GM12878 (cell line): ENCODE measurements at regions not wholly inside any gene's neighbourhood (a gene's known extent, or its start where the extent isn't known, plus 50 kb on each side); places are given as distances from the start of the nearest gene placed in this dataset.

ENCODE experiments used
- BCL3 ChIP-seq: IDR thresholded peaks from 2 replicates; pipeline ENCODE4 v1.6.1; 2011; ENCODE audit warnings: borderline replicate concordance, low read depth, mild to moderate bottlenecking, moderate library complexity, low read length; ENCODE audit not compliant: insufficient read depth, poor library complexity, severe bottlenecking
- CHD2 ChIP-seq: IDR thresholded peaks from 2 replicates; pipeline ENCODE4 v1.6.1; 2011; ENCODE audit warnings: low read depth, low read length, improper control_type of control experiment, borderline replicate concordance
- CREM ChIP-seq: IDR thresholded peaks from 2 replicates; pipeline ENCODE4 v1.6.1; 2014; ENCODE audit warnings: antibody characterized with exemption, low read depth
- ETV6 ChIP-seq, 2 experiments: fragments of 450-650 bp in 1 of 2; IDR thresholded peaks in 1 of 2; conservative IDR thresholded peaks in 1 of 2; 2 replicates each; pipeline ENCODE4 v1.6.1; 2014; ENCODE audit warnings: antibody characterized with exemption in 1 of 2, borderline replicate concordance in 1 of 2, low read depth in 1 of 2, mild to moderate bottlenecking in 1 of 2, moderate library complexity in 1 of 2
- IKZF2 ChIP-seq, 2 experiments: fragments of 450-650 bp; IDR thresholded peaks; 2 replicates each; pipeline ENCODE4 v1.6.1; 2017; ENCODE audit warnings: mild to moderate bottlenecking in 2 of 2, moderate library complexity in 2 of 2
- IRF5 ChIP-seq: fragments of 450-650 bp; IDR thresholded peaks from 2 replicates; pipeline ENCODE4 v1.6.1; 2017; ENCODE audit warnings: borderline replicate concordance
- NFYA ChIP-seq: IDR thresholded peaks from 2 replicates; pipeline ENCODE4 v1.6.1; 2011; ENCODE audit warnings: low read depth, mild to moderate bottlenecking, low read length, improper control_type of control experiment, borderline replicate concordance
- SMAD1 ChIP-seq: fragments of 450-650 bp; IDR thresholded peaks from 2 replicates; pipeline ENCODE4 v1.6.1; 2018; ENCODE audit warnings: mild to moderate bottlenecking, low read depth; ENCODE audit not compliant: partially characterized antibody
- TCF7 ChIP-seq: IDR thresholded peaks from 2 replicates; pipeline ENCODE4 v1.6.1; 2014; ENCODE audit warnings: antibody characterized with exemption, borderline replicate concordance
- ZBTB11 ChIP-seq: fragments of 450-650 bp; formaldehyde crosslinking; IDR thresholded peaks from 2 replicates; pipeline ENCODE4 v1.5.0; 2022; ENCODE audit warnings: mild to moderate bottlenecking, missing genetic modification characterization
- ZBTB40 ChIP-seq: fragments of 450-650 bp; IDR thresholded peaks from 2 replicates; pipeline ENCODE4 v1.6.1; 2016; ENCODE audit warnings: mild to moderate bottlenecking, moderate library complexity, borderline replicate concordance
- ZNF217 ChIP-seq: fragments of 450-650 bp; IDR thresholded peaks from 2 replicates; pipeline ENCODE4 v1.6.1; 2017; ENCODE audit warnings: antibody characterized with exemption, mild to moderate bottlenecking

- TF ChIP-seq ZBTB11 (CRISPR knock-in tag), result no peak
- TF ChIP-seq NFYA, result no peak
- no peak for TF ChIP-seq IKZF2 (IDR thresholded peaks at IDR 0.05)
- TF ChIP-seq ZNF217, result no peak
- no peak for TF ChIP-seq CREM
- no peak for TF ChIP-seq IRF5
- no peak for TF ChIP-seq BCL3
- no peak for TF ChIP-seq ZBTB40
- TF ChIP-seq CHD2, result no peak
- TF ChIP-seq SMAD1, result no peak
- TF ChIP-seq TCF7, result no peak
- TF ChIP-seq ETV6 (conservative IDR thresholded peaks at IDR 0.05 in 1 of 2, IDR thresholded peaks at IDR 0.05 in 1 of 2; ENCODE audit: borderline replicate concordance in 1 of 2, low read depth in 1 of 2), result no peak
- TF ChIP-seq, all 136 proteins: peak for 0
These were observed 336.4 kb upstream of the SATB1 start (continued) for GRCh38 chr3:18761530-18761929.
